Effector memory CD4-positive, alpha-beta T cell (primary cell): ENCODE measurements at regions not wholly inside any gene's neighbourhood (a gene's known extent, or its start where the extent isn't known, plus 50 kb on each side); places are given as distances from the start of the nearest gene placed in this dataset.

Experiments used
- DNase-seq, 3 donors: peaks; one replicate each; pipeline ENCODE4 v3.0.0-alpha.2; 2020
- H3K27ac ChIP-seq: 2 replicates; pipeline ENCODE4 v1.7.0; 2013; ENCODE audit warnings: mild to moderate bottlenecking, low read length, moderate library complexity; ENCODE audit not compliant: insufficient read depth, poor library complexity, severe bottlenecking
- H3K27me3 ChIP-seq: replicated peaks from 2 replicates; pipeline ENCODE4 v1.7.0; 2013; ENCODE audit warnings: mild to moderate bottlenecking, low read length; ENCODE audit not compliant: insufficient read depth, control insufficient read depth, poor library complexity, severe bottlenecking
- H3K36me3 ChIP-seq: 2 replicates; pipeline ENCODE4 v1.7.0; 2013; ENCODE audit warnings: mild to moderate bottlenecking, low read length, moderate library complexity; ENCODE audit not compliant: control insufficient read depth, insufficient read depth
- H3K4me1 ChIP-seq: 2 replicates; pipeline ENCODE4 v1.7.0; 2013; ENCODE audit warnings: low read length, mild to moderate bottlenecking; ENCODE audit not compliant: control insufficient read depth, insufficient read depth, poor library complexity, severe bottlenecking
- H3K4me3 ChIP-seq: 2 replicates; pipeline ENCODE4 v1.7.0; 2013; ENCODE audit warnings: low read length, low read depth, mild to moderate bottlenecking; ENCODE audit not compliant: insufficient read depth, poor library complexity, severe bottlenecking
- H3K9me3 ChIP-seq: 2 replicates; pipeline ENCODE4 v1.7.0; 2013; ENCODE audit warnings: mild to moderate bottlenecking, low read length, moderate library complexity; ENCODE audit not compliant: control insufficient read depth

DNA sequence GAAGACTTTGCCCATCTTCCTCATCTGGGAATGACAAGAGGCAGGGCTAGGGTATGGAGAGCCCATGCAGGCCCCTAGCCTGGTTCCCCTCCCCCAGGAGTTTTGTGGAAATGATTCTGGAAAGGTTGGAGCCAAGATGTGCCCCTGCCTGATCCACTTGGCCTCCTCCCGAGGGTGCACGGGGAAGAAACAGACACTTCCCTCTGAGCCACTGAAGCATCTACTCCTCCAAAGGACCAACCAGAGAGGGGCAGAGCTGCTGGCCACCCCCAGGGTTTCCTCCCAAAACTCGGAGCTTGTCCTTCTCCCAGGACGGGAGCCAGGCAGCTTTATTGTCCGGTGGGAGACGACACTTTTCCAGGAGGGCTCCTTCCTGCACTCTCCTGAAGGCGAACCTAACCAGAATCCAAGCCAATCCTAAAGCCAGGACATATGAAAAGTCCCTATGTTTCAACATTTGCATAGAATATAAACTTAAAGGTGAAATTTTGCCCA is 149.2 kb upstream of the COPS8 start:
- H3K4me3 ChIP-seq, result no peak overlapping the region
- DNase-seq, result no peak
- H3K4me1 ChIP-seq, result no peaks in the 10 kb centered on the region
- H3K27ac ChIP-seq, result no peak overlapping the region
- H3K9me3 ChIP-seq, result no peaks in the 10 kb centered on the region
- H3K36me3 ChIP-seq, result no peaks in the 10 kb centered on the region
- H3K27me3 ChIP-seq, result no peaks in the 10 kb centered on the region

DNA sequence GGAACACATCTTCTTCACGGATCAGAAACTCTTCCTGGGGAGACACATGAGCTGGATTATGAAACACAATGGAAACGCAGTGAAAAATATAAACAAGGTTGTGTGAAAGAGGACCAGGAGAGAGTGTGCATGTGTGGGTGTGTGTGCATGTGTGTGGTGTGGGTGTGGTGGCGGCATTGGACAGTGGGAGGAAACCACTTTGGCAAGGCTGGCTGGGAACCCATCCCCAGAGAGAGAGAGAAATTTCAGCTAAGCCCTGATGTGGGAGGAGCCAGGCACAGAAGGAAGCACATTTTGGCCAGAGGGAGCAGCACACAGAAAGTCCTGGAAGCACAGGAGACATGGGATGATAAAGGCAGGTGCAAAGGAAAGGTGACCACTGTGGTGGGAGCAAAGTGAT is 147.6 kb upstream of the COPS8 start:
- no peak for DNase-seq
- H3K4me3 ChIP-seq, result no peak overlapping the region
- H3K27ac ChIP-seq, result no peak overlapping the region
- no peaks in the 10 kb centered on the region for H3K9me3 ChIP-seq
- no peaks in the 10 kb centered on the region for H3K4me1 ChIP-seq
- no peaks in the 10 kb centered on the region for H3K27me3 ChIP-seq
- H3K36me3 ChIP-seq, result no peaks in the 10 kb centered on the region

DNA sequence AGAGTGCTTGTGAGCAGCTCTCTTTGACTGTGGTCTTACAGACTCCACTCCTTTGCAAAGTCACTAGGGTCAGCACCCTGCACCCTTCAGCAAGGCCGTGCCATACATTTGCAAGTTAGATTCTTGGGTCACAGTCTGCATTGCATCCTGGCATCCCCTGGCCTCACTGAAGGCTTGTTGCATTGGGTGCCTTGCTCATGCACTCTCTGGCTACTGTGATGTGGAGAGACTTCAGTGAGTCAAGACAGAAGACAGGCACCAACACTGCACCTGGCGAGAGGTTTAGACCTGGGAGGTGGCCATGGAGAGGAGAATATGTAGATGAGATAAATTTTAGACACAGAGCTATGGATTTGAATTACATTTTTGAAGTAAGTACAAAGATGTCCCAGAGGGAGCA is 146.4 kb upstream of the COPS8 start:
- H3K4me1 ChIP-seq, result no peaks in the 10 kb centered on the region
- no peaks in the 10 kb centered on the region for H3K9me3 ChIP-seq
- H3K36me3 ChIP-seq, result no peaks in the 10 kb centered on the region
- no peak for DNase-seq
- H3K4me3 ChIP-seq, result no peak overlapping the region
- H3K27me3 ChIP-seq, result no peaks in the 10 kb centered on the region
- no peak overlapping the region for H3K27ac ChIP-seq

DNA sequence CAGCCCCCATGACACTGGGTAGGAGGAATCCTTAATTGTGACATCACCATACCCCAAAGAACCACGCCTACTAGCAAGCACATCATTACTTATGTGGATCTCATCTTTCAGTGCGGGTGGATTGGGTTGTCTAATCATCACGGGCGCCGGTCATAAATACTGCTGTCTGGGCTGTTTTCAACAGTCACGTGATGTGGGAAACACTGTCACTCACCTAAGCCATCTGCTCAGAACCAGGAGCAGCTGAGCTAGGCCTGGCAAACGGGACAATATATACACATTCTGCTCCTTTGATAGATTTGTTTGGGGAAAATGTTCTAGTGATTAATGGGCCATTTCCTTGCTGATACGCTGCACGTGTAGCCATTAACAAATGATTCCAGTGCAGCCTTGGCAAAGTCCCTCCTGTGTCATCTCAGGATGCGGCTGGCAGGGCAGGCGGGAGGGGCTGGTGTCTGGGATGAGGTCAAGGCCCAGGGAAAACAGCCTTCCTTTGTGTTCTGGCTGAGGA is 145.9 kb upstream of the COPS8 start:
- Histone ChIP-seq H3K27ac (no peak overlapping the region), H3K27me3 (no peaks in the 10 kb centered on the region), H3K4me1 (no peaks in the 10 kb centered on the region), H3K4me3 (no peak overlapping the region), H3K36me3 (no peaks in the 10 kb centered on the region), H3K9me3 (no peaks in the 10 kb centered on the region)
- no peak for DNase-seq

DNA sequence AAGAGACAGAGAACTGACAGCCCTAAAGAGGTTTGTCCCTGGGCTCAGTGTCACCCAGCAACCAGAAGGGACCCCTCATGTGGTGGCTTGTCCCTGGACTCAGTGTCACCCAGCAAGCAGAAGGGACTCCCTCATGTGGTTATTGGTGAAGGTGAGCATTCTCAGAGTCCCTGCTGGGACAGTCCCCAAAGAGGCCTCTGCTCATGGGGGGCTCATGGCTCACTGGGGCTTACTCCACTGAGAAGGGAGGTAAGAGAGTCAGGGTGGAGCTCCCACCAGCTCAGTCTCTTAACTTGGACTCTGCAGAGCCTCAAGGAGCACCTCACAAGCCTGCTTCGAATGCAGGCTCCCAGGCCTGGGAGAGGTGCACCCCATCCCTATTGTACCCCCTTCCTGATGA is 145.2 kb upstream of the COPS8 start:
- no peaks in the 10 kb centered on the region for H3K36me3 ChIP-seq
- no peak for DNase-seq
- H3K9me3 ChIP-seq, result no peaks in the 10 kb centered on the region
- no peaks in the 10 kb centered on the region for H3K27me3 ChIP-seq
- H3K4me3 ChIP-seq, result no peak overlapping the region
- no peak overlapping the region for H3K27ac ChIP-seq
- H3K4me1 ChIP-seq, result no peaks in the 10 kb centered on the region

DNA sequence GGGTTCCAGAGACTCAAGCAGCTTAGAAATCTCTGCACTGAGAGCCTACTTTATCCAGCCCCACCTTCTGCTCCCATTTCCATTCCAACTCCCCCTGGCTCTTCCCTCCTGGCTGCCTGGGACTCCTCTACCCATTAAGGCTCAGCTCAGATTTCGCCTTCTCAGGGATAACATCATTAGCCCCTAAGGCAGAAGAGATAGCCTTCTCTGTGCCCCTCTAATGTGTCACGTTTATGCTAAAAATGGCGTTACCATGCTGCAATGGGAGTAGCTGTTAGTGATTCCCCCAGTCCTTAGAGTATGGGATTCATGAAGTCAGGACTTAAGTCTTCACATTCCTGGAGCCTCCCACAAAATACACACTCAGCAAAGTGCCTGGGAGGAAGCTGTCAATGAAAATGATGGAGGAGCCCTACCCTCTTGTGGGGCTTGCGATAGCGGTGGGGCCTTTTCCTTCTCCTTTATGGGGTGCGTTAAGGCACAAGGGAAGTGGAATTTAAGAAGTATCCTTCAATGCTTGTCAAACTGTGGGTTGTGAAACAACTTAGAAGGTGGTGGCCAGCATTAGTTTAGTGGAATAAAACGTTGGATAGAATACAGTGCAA is 144.7 kb upstream of the COPS8 start:
- no peak for DNase-seq
- Histone ChIP-seq H3K4me1 (no peaks in the 10 kb centered on the region), H3K9me3 (no peaks in the 10 kb centered on the region), H3K27me3 (no peaks in the 10 kb centered on the region), H3K27ac (no peak overlapping the region), H3K36me3 (no peaks in the 10 kb centered on the region), H3K4me3 (no peak overlapping the region)

DNA sequence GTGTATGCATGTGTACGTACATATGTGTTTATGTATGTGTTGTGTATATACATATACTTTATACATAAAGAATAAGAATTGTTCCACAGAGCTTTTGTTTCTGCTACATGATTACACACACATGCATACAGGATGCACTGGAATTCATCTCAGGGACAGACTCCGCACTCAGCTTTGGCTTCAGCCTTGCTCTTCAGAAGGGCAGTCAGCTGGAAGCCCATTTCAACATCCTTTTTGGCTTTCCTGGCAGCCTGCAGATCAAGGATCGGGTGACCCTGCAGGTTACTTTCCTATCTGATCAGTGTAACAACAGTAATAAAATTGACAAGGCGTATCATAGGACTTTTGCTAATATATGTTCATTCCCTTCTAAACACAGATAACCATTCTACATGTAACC is 144.1 kb upstream of the COPS8 start:
- Histone ChIP-seq H3K36me3 (no peaks in the 10 kb centered on the region), H3K27ac (no peak overlapping the region), H3K9me3 (no peaks in the 10 kb centered on the region), H3K4me3 (no peak overlapping the region), H3K4me1 (no peaks in the 10 kb centered on the region), H3K27me3 (no peaks in the 10 kb centered on the region)
- no peak for DNase-seq

DNA sequence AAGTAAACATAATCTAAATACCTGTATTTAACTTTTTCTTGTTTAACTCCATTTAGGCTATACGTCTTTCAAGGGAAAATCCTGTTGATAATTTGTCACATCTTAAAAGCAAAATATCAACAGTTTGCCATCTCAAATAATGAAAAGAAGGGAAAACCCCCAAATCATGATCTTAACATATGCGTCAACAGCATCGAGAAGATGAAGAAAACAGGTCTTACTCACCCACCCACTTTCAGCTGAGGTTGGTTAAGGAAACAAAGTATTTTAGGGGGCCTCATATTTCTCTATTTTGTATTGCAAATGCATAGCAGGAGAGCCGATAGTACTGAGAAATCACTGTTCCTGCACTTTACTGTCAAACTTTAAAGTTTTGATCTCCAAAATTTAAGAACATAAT is 143.1 kb upstream of the COPS8 start:
- no peak overlapping the region for H3K27ac ChIP-seq
- H3K36me3 ChIP-seq, result no peaks in the 10 kb centered on the region
- H3K27me3 ChIP-seq, result no peaks in the 10 kb centered on the region
- no peak overlapping the region for H3K4me3 ChIP-seq
- H3K4me1 ChIP-seq, result no peaks in the 10 kb centered on the region
- no peak for DNase-seq
- no peaks in the 10 kb centered on the region for H3K9me3 ChIP-seq

DNA sequence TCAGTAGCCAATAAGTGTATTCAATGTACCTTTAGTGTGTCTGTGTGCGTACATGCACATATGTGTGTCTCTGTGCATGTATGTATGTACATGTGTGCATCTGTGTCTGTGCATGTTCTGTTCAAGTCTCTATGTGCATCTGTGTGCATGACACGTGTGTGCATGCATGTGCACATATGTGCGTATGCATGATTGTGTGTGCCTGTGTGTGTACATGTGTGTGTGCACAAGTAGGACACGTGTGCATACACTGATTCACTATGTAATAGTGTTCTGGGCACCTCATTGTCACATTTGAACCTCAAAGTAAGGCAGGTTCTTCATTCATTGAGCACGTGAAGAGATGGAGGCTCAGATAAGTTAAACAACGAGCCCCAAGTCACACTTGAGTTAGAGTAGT is 142.6 kb upstream of the COPS8 start:
- Histone ChIP-seq H3K9me3 (no peaks in the 10 kb centered on the region), H3K27ac (no peak overlapping the region)
- no peak for DNase-seq

DNA sequence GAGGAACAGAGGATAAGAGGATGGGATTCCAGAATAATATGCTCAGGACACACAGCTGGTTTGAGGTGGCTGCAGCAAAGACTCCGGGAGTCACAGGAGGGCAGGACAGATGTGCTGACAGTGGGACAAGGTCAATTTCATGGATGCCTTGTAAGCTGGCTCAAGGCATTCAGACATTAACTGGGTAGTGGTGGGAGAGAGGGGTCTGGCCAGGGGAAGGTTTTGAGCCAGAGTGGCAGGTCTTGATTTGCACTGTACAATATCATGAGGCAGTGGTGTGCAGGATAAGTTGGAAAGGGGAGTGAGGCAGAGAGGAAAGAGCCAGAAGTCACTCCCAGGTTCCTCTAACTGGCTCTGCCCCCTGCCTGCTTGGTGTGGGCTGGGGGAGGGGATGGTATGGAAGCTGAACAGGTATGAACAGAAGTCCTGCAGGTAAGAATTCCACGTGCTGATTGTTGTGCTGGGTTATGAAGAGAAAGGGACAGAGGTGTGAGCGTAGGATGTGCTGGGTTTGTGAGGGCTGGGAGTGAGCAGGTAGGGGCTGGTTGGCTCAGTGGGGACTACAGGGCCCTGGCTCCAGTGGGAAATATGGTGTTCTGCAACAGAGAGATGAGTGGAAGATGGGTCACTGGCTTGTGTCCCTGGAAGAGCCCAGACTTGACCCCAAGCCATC is 141.7 kb upstream of the COPS8 start:
- Histone ChIP-seq H3K27me3 (no peaks in the 10 kb centered on the region), H3K4me3 (no peak overlapping the region), H3K9me3 (no peaks in the 10 kb centered on the region), H3K36me3 (no peaks in the 10 kb centered on the region), H3K27ac (no peak overlapping the region), H3K4me1 (no peaks in the 10 kb centered on the region)
- no peak for DNase-seq

More for the DNA sequence above, 142.6 kb upstream of the COPS8 start:
- H3K36me3 ChIP-seq, result no peaks in the 10 kb centered on the region
- H3K4me1 ChIP-seq, result no peaks in the 10 kb centered on the region
- no peak overlapping the region for H3K4me3 ChIP-seq
- no peaks in the 10 kb centered on the region for H3K27me3 ChIP-seq
